Gastrocnemius medialis (tissue), 4 donors: ENCODE measurements at regions not wholly inside any gene's neighbourhood (a gene's known extent, or its start where the extent isn't known, plus 50 kb on each side); places are given as distances from the start of the nearest gene placed in this dataset.

Experiments
- ATAC-seq, 2 donors: fragments of 150-250 bp; one replicate each; pipeline ENCODE4 v1.9.1; 2016
- DNase-seq, 2 donors: peaks; one replicate each; pipeline ENCODE4 v3.0.0-alpha.2; 2019
- H3K27ac ChIP-seq, 4 donors: fragments of 200-600 bp; sonication (generic); 1 replicate in 1 of 4; 2 replicates in 3 of 4; pipeline ENCODE4 v1.5.1; 2016 to 2018; ENCODE audit warnings: mild to moderate bottlenecking in 2 of 4, moderate library complexity in 1 of 4
- H3K27me3 ChIP-seq, 3 donors: fragments of 200-600 bp; sonication (generic) in 2 of 3; 1 replicate in 1 of 3; 2 replicates in 2 of 3; pipeline versions ENCODE4 v1.5.1 to v1.6.0; 2016 to 2019; ENCODE audit warnings: mild to moderate bottlenecking in 1 of 3, moderate library complexity in 1 of 3
- H3K36me3 ChIP-seq, 2 donors: fragments of 200-600 bp; sonication (generic) in 1 of 2; one replicate each; pipeline ENCODE4 v1.5.1; 2017 to 2018
- H3K4me1 ChIP-seq, 2 donors: fragments of 200-600 bp; sonication (generic) in 1 of 2; one replicate each; pipeline ENCODE4 v1.5.1; 2016 to 2017; ENCODE audit warnings: mild to moderate bottlenecking in 2 of 2
- H3K4me3 ChIP-seq, 4 donors: fragments of 200-600 bp; sonication (generic) in 3 of 4; 1 replicate in 1 of 4; 2 replicates in 3 of 4; pipeline ENCODE4 v1.5.1; 2016 to 2019; ENCODE audit warnings: mild to moderate bottlenecking in 2 of 4
- H3K9me3 ChIP-seq, 3 donors: fragments of 200-600 bp; sonication (generic) in 2 of 3; 1 replicate in 1 of 3; 2 replicates in 2 of 3; pipeline ENCODE4 v1.5.1; 2016 to 2019
- CTCF ChIP-seq, 5 experiments: fragments of 450-650 bp in 3 of 5; fragments of 200-600 bp in 2 of 5; sonication (generic) in 2 of 5; IDR thresholded peaks in 4 of 5; conservative IDR thresholded peaks in 1 of 5; 1 replicate in 4 of 5; 2 replicates in 1 of 5; pipeline ENCODE4 v1.5.1; 2016 to 2019; ENCODE audit warnings: antibody characterized with exemption in 5 of 5, mild to moderate bottlenecking in 3 of 5, moderate library complexity in 3 of 5
- POLR2A ChIP-seq, 2 donors: fragments of 450-650 bp; IDR thresholded peaks; one replicate each; pipeline ENCODE4 v1.6.1; 2017; ENCODE audit warnings: antibody characterized with exemption in 2 of 2, mild to moderate bottlenecking in 2 of 2, moderate library complexity in 2 of 2
- in situ Hi-C, 4 donors: fragments of 200-750 bp; cut with MboI; loops; one replicate each; pipeline versions ENCODE4 v1.15.0 to v1.8.0; 2017; ENCODE audit warnings: low sequenced_read_pairs in 4 of 4
- intact Hi-C: fragments of 100-400 bp; cut with DNase I; formaldehyde crosslinking; loops from one replicate; pipeline ENCODE4 v1.15.1; 2023; ENCODE audit warnings: low total_unique reads

GRCh38 chr5:173672891-173673290, 56.4 kb upstream of the BOD1 start:
- ATAC-seq (no peak), DNase-seq (no peak)
- TF ChIP-seq CTCF (IDR thresholded peaks at IDR 0.05 in 4 of 5, conservative IDR thresholded peaks at IDR 0.05 in 1 of 5) (no peak), POLR2A (IDR thresholded peaks at IDR 0.05) (no peak)
- H3K36me3 ChIP-seq, result no peaks in the 10 kb centered on the region
- no peaks in the 10 kb centered on the region for H3K27me3 ChIP-seq
- peak overlapping the region; percentile 76 to 88 (median 87) for H3K27ac ChIP-seq
- intact Hi-C loops (loop anchor here (2.0 to 10.0 kb wide), 6 partner anchors 34 to 898 kb away; partner anchors contain the start of genes CPEB4 and DUSP1), in situ Hi-C loops (no loop called here)
- peaks cover 35 to 44% of the 10 kb centered on the region in 2 donors for H3K4me1 ChIP-seq
- H3K9me3 ChIP-seq, result no peaks in the 10 kb centered on the region
- no peak overlapping the region for H3K4me3 ChIP-seq

- intact Hi-C loops (loop anchor here (2.0 to 10.0 kb wide), 6 partner anchors 33 to 899 kb away; partner anchors contain the start of genes CPEB4 and DUSP1), in situ Hi-C loops (no loop called here)
- ATAC-seq (no peak), DNase-seq (no peak)
- Histone ChIP-seq H3K27me3 (no peaks in the 10 kb centered on the region), H3K9me3 (no peaks in the 10 kb centered on the region), H3K4me1 (peaks cover 35 to 44% of the 10 kb centered on the region in 2 donors), H3K27ac (peak overlapping the region; percentile 76 to 88 (median 87)), H3K4me3 (peak overlapping the region in 1 of 4 donors; percentile 23), H3K36me3 (no peaks in the 10 kb centered on the region)
- TF ChIP-seq CTCF (IDR thresholded peaks at IDR 0.05 in 4 of 5, conservative IDR thresholded peaks at IDR 0.05 in 1 of 5), result no peak
- peak in 1 of 2 donors; percentile 20 for TF ChIP-seq POLR2A (IDR thresholded peaks at IDR 0.05)
Observed at GRCh38 chr5:173673295-173674101, 57.0 kb upstream of the BOD1 start.

- DNase-seq (peak; percentile 51 to 67), ATAC-seq (peak; percentile 40 to 61)
- H3K4me3 ChIP-seq, result no peak overlapping the region
- H3K36me3 ChIP-seq, result no peaks in the 10 kb centered on the region
- no peaks in the 10 kb centered on the region for H3K9me3 ChIP-seq
- peaks cover 30 to 38% of the 10 kb centered on the region in 2 donors for H3K4me1 ChIP-seq
- intact Hi-C loops (loop anchor here (10.0 kb wide), 1 partner anchor 901 kb away; the partner anchor contains the start of gene DUSP1), in situ Hi-C loops (no loop called here)
- H3K27me3 ChIP-seq, result no peaks in the 10 kb centered on the region
- TF ChIP-seq POLR2A (IDR thresholded peaks at IDR 0.05) (no peak), CTCF (IDR thresholded peaks at IDR 0.05 in 4 of 5, conservative IDR thresholded peaks at IDR 0.05 in 1 of 5) (no peak)
- peak overlapping the region; percentile 76 to 88 (median 87) for H3K27ac ChIP-seq
Observed at GRCh38 chr5:173675287-173675996, 59.0 kb upstream of the BOD1 start.

GRCh38 chr5:173676375-173676774, 59.9 kb upstream of the BOD1 start:
- H3K4me1 ChIP-seq, result peaks cover 20 to 33% of the 10 kb centered on the region in 2 donors
- H3K4me3 ChIP-seq, result no peak overlapping the region
- no peak overlapping the region for H3K27ac ChIP-seq
- ATAC-seq (no peak), DNase-seq (no peak)
- in situ Hi-C loops, result no loop called here
- TF ChIP-seq POLR2A (IDR thresholded peaks at IDR 0.05), result no peak
- no peak for TF ChIP-seq CTCF (IDR thresholded peaks at IDR 0.05 in 4 of 5, conservative IDR thresholded peaks at IDR 0.05 in 1 of 5)
- H3K9me3 ChIP-seq, result no peaks in the 10 kb centered on the region
- H3K27me3 ChIP-seq, result no peaks in the 10 kb centered on the region
- intact Hi-C loops, result loop anchor here (10.0 kb wide), 1 partner anchor 902 kb away; the partner anchor contains the start of gene DUSP1
- no peaks in the 10 kb centered on the region for H3K36me3 ChIP-seq
